ENCODE measurements at regions not wholly inside any gene's neighbourhood (a gene's known extent, or its start where the extent isn't known, plus 50 kb on each side); places are given as distances from the start of the nearest gene placed in this dataset.

GRCh38 chr2:147467441-147467840, 377.4 kb upstream of the ACVR2A start:
- DNase-seq (ENCODE audit: low read depth), result no peak

GRCh38 chr2:147464737-147465357, 380.0 kb upstream of the ACVR2A start:
- DNase-seq (ENCODE audit: low read depth), result no peak

- no peak for DNase-seq (ENCODE audit: low read depth)
Observed at GRCh38 chr2:147463881-147464520, 380.8 kb upstream of the ACVR2A start.

GRCh38 chr2:147460155-147460554, 384.7 kb upstream of the ACVR2A start:
- no peak for DNase-seq (ENCODE audit: low read depth)

GRCh38 chr2:147456779-147457178, 388.1 kb upstream of the ACVR2A start:
- no peak for DNase-seq (ENCODE audit: low read depth)

GRCh38 chr2:147451902-147452515, 392.8 kb upstream of the ACVR2A start:
- DNase-seq (ENCODE audit: low read depth), result no peak

- DNase-seq (ENCODE audit: low read depth), result no peak
Observed at GRCh38 chr2:147450661-147451510, 393.9 kb upstream of the ACVR2A start.

- DNase-seq (ENCODE audit: low read depth), result no peak
Observed at GRCh38 chr2:147449323-147449991, 395.4 kb upstream of the ACVR2A start.

- DNase-seq (ENCODE audit: low read depth), result no peak
Observed at GRCh38 chr2:147442816-147443215, 402.0 kb upstream of the ACVR2A start.

GRCh38 chr2:147441182-147441581, 403.6 kb upstream of the ACVR2A start:
- no peak for DNase-seq (ENCODE audit: low read depth)

- DNase-seq (ENCODE audit: low read depth), result no peak
Observed at GRCh38 chr2:147440734-147441133, 404.1 kb upstream of the ACVR2A start.

- DNase-seq (ENCODE audit: low read depth), result no peak
Observed at GRCh38 chr2:147439986-147440385, 404.8 kb upstream of the ACVR2A start.

- no peak for DNase-seq (ENCODE audit: low read depth)
Observed at GRCh38 chr2:147438882-147439281, 405.9 kb upstream of the ACVR2A start.

GRCh38 chr2:147433822-147434221, 411.0 kb upstream of the ACVR2A start:
- no peak for DNase-seq (ENCODE audit: low read depth)

GRCh38 chr2:147430408-147430807, 414.4 kb upstream of the ACVR2A start:
- no peak for DNase-seq (ENCODE audit: low read depth)

GRCh38 chr2:147428120-147428747, 416.6 kb upstream of the ACVR2A start:
- DNase-seq (ENCODE audit: low read depth), result no peak

GRCh38 chr2:147425437-147426029, 419.3 kb upstream of the ACVR2A start:
- DNase-seq (ENCODE audit: low read depth), result no peak

GRCh38 chr2:147424766-147425165, 420.1 kb upstream of the ACVR2A start:
- DNase-seq (ENCODE audit: low read depth), result no peak

GRCh38 chr2:147420947-147421675, 423.7 kb upstream of the ACVR2A start:
- DNase-seq (ENCODE audit: low read depth), result no peak

- no peak for DNase-seq (ENCODE audit: low read depth)
Observed at GRCh38 chr2:147420517-147420916, 424.3 kb upstream of the ACVR2A start.

- no peak for DNase-seq (ENCODE audit: low read depth)
Observed at GRCh38 chr2:147416099-147416498, 428.7 kb upstream of the ACVR2A start.
